ENCODE measurements at regions not wholly inside any gene's neighbourhood (a gene's known extent, or its start where the extent isn't known, plus 50 kb on each side); places are given as distances from the start of the nearest gene placed in this dataset.

GRCh38 chr14:83129496-83129895 lies 1595.8 kb upstream of the SEL1L start:
- H3K9me3 ChIP-seq (ENCODE audit: control insufficient read depth in 2 of 2, low read length in 2 of 2): no peaks in the 10 kb centered on the region
- H3K4me1 ChIP-seq (ENCODE audit: control insufficient read depth, insufficient read depth, low read length): no peaks in the 10 kb centered on the region
- H3K27me3 ChIP-seq (ENCODE audit: control insufficient read depth in 1 of 2, insufficient read depth in 2 of 2, low read length in 2 of 2): no peaks in the 10 kb centered on the region
- no peak overlapping the region for H3K27ac ChIP-seq (ENCODE audit: low read length)
- no peak overlapping the region for H3K4me3 ChIP-seq (ENCODE audit: low read length in 2 of 2)
- H3K9ac ChIP-seq (ENCODE audit: low read length in 2 of 2): no peak overlapping the region
- H3K36me3 ChIP-seq (ENCODE audit: control insufficient read depth in 2 of 2, insufficient read depth in 2 of 2, low read length in 2 of 2): no peaks in the 10 kb centered on the region

GRCh38 chr14:83133981-83134645 lies 1600.5 kb upstream of the SEL1L start:
- no peaks in the 10 kb centered on the region for H3K4me1 ChIP-seq (ENCODE audit: control insufficient read depth, insufficient read depth, low read length)
- no peak overlapping the region for H3K9ac ChIP-seq (ENCODE audit: low read length in 2 of 2)
- H3K27ac ChIP-seq (ENCODE audit: low read length): no peak overlapping the region

DNA sequence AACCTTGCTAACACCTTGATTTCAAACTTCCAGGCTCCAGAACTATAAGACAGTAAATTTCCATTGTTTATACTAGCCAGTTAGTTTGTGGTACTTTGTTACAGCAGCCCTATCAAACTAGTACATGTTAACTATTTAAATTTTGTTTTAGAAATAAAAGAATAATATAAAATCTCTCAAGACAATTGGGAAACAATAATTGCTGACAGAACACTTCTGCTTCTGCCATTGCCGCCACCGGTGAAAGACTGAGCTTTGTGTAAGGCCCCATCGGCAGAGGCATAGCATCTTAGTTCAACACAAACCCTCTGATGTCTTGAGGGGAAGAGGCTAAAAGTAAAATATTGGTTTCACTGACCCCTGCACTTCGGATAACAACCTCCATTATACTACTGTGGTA lies 1607.1 kb upstream of the SEL1L start:
- no peak overlapping the region for H3K27ac ChIP-seq (ENCODE audit: low read length)
- no peak overlapping the region for H3K4me3 ChIP-seq (ENCODE audit: low read length in 2 of 2)
- H3K27me3 ChIP-seq (ENCODE audit: control insufficient read depth in 1 of 2, insufficient read depth in 2 of 2, low read length in 2 of 2): no peaks in the 10 kb centered on the region
- H3K9me3 ChIP-seq (ENCODE audit: control insufficient read depth in 2 of 2, low read length in 2 of 2): no peaks in the 10 kb centered on the region
- no peak overlapping the region for H3K9ac ChIP-seq (ENCODE audit: low read length in 2 of 2)
- no peaks in the 10 kb centered on the region for H3K36me3 ChIP-seq (ENCODE audit: control insufficient read depth in 2 of 2, insufficient read depth in 2 of 2, low read length in 2 of 2)
- H3K4me1 ChIP-seq (ENCODE audit: control insufficient read depth, insufficient read depth, low read length): no peaks in the 10 kb centered on the region

More at GRCh38 chr14:83133981-83134645, 1600.5 kb upstream of the SEL1L start:
- Histone ChIP-seq H3K27me3 (ENCODE audit: control insufficient read depth in 1 of 2, insufficient read depth in 2 of 2, low read length in 2 of 2) (no peaks in the 10 kb centered on the region), H3K4me3 (ENCODE audit: low read length in 2 of 2) (no peak overlapping the region), H3K9me3 (ENCODE audit: control insufficient read depth in 2 of 2, low read length in 2 of 2) (no peaks in the 10 kb centered on the region), H3K36me3 (ENCODE audit: control insufficient read depth in 2 of 2, insufficient read depth in 2 of 2, low read length in 2 of 2) (no peaks in the 10 kb centered on the region)

- Histone ChIP-seq H3K9ac (ENCODE audit: low read length in 2 of 2) (no peak overlapping the region), H3K27me3 (ENCODE audit: control insufficient read depth in 1 of 2, insufficient read depth in 2 of 2, low read length in 2 of 2) (no peaks in the 10 kb centered on the region), H3K9me3 (ENCODE audit: control insufficient read depth in 2 of 2, low read length in 2 of 2) (no peaks in the 10 kb centered on the region), H3K4me1 (ENCODE audit: control insufficient read depth, insufficient read depth, low read length) (no peaks in the 10 kb centered on the region), H3K36me3 (ENCODE audit: control insufficient read depth in 2 of 2, insufficient read depth in 2 of 2, low read length in 2 of 2) (no peaks in the 10 kb centered on the region), H3K27ac (ENCODE audit: low read length) (no peak overlapping the region), H3K4me3 (ENCODE audit: low read length in 2 of 2) (no peak overlapping the region)
These were observed 1613.4 kb upstream of the SEL1L start for GRCh38 chr14:83147006-83147405.

GRCh38 chr14:83151571-83151970 lies 1617.9 kb upstream of the SEL1L start:
- Histone ChIP-seq H3K4me3 (ENCODE audit: low read length in 2 of 2) (no peak overlapping the region), H3K27ac (ENCODE audit: low read length) (no peak overlapping the region), H3K27me3 (ENCODE audit: control insufficient read depth in 1 of 2, insufficient read depth in 2 of 2, low read length in 2 of 2) (no peaks in the 10 kb centered on the region), H3K9me3 (ENCODE audit: control insufficient read depth in 2 of 2, low read length in 2 of 2) (no peaks in the 10 kb centered on the region), H3K4me1 (ENCODE audit: control insufficient read depth, insufficient read depth, low read length) (no peaks in the 10 kb centered on the region), H3K9ac (ENCODE audit: low read length in 2 of 2) (no peak overlapping the region), H3K36me3 (ENCODE audit: control insufficient read depth in 2 of 2, insufficient read depth in 2 of 2, low read length in 2 of 2) (no peaks in the 10 kb centered on the region)

- Histone ChIP-seq H3K9ac (ENCODE audit: low read length in 2 of 2) (no peak overlapping the region), H3K9me3 (ENCODE audit: control insufficient read depth in 2 of 2, low read length in 2 of 2) (no peaks in the 10 kb centered on the region), H3K4me3 (ENCODE audit: low read length in 2 of 2) (no peak overlapping the region), H3K4me1 (ENCODE audit: control insufficient read depth, insufficient read depth, low read length) (no peaks in the 10 kb centered on the region), H3K36me3 (ENCODE audit: control insufficient read depth in 2 of 2, insufficient read depth in 2 of 2, low read length in 2 of 2) (no peaks in the 10 kb centered on the region), H3K27ac (ENCODE audit: low read length) (no peak overlapping the region), H3K27me3 (ENCODE audit: control insufficient read depth in 1 of 2, insufficient read depth in 2 of 2, low read length in 2 of 2) (no peaks in the 10 kb centered on the region)
These were observed 1619.4 kb upstream of the SEL1L start for GRCh38 chr14:83153081-83153480.

- no peak overlapping the region for H3K9ac ChIP-seq (ENCODE audit: low read length in 2 of 2)
These were observed 1628.8 kb upstream of the SEL1L start for GRCh38 chr14:83162361-83162929.

DNA sequence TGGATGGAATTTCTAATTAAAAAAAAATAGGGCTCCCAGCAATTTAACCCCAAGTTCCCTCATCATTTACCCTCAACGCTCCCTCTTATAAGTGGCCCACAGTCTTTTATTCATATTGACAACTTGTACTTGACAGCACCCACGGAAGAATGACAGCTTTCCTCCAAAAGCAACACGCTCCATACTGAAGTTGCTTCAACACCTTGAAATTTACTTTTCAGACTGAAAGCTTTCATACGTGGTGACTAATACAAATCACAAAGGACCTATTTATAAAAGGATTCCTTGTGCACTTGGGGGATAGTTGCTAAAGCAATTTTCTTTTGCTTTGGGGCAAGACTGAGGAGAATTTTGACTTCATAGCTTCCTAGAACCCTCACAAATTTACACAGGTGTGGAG lies 1629.4 kb upstream of the SEL1L start:
- Histone ChIP-seq H3K9ac (ENCODE audit: low read length in 2 of 2) (no peak overlapping the region), H3K36me3 (ENCODE audit: control insufficient read depth in 2 of 2, insufficient read depth in 2 of 2, low read length in 2 of 2) (no peaks in the 10 kb centered on the region), H3K9me3 (ENCODE audit: control insufficient read depth in 2 of 2, low read length in 2 of 2) (no peaks in the 10 kb centered on the region), H3K4me3 (ENCODE audit: low read length in 2 of 2) (no peak overlapping the region), H3K27ac (ENCODE audit: low read length) (no peak overlapping the region), H3K4me1 (ENCODE audit: control insufficient read depth, insufficient read depth, low read length) (no peaks in the 10 kb centered on the region), H3K27me3 (ENCODE audit: control insufficient read depth in 1 of 2, insufficient read depth in 2 of 2, low read length in 2 of 2) (no peaks in the 10 kb centered on the region)

More at GRCh38 chr14:83162361-83162929, 1628.8 kb upstream of the SEL1L start:
- Histone ChIP-seq H3K27ac (ENCODE audit: low read length) (no peak overlapping the region), H3K9me3 (ENCODE audit: control insufficient read depth in 2 of 2, low read length in 2 of 2) (no peaks in the 10 kb centered on the region), H3K4me3 (ENCODE audit: low read length in 2 of 2) (no peak overlapping the region), H3K36me3 (ENCODE audit: control insufficient read depth in 2 of 2, insufficient read depth in 2 of 2, low read length in 2 of 2) (no peaks in the 10 kb centered on the region), H3K27me3 (ENCODE audit: control insufficient read depth in 1 of 2, insufficient read depth in 2 of 2, low read length in 2 of 2) (no peaks in the 10 kb centered on the region), H3K4me1 (ENCODE audit: control insufficient read depth, insufficient read depth, low read length) (no peaks in the 10 kb centered on the region)

DNA sequence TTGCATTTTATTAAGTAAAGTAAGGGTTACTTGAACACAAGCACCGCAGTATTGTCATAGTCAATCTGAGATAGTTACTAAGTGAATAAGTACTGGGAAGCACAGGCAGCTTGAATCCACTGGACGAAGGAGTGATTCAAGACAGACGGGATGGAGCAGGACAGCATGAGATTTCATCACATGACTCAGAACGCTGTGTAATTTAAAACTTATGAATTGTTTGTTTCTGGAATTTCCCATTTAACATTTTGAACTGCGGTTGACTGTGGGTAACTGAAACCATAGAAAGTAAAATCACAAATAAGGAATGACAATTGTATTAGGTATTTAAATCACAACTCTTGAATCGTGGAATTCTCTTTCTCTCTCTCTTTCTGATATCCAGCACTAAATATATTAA lies 1630.4 kb upstream of the SEL1L start:
- no peaks in the 10 kb centered on the region for H3K4me1 ChIP-seq (ENCODE audit: control insufficient read depth, insufficient read depth, low read length)
- no peak overlapping the region for H3K9ac ChIP-seq (ENCODE audit: low read length in 2 of 2)
- H3K27me3 ChIP-seq (ENCODE audit: control insufficient read depth in 1 of 2, insufficient read depth in 2 of 2, low read length in 2 of 2): no peaks in the 10 kb centered on the region
- H3K9me3 ChIP-seq (ENCODE audit: control insufficient read depth in 2 of 2, low read length in 2 of 2): no peaks in the 10 kb centered on the region
- no peaks in the 10 kb centered on the region for H3K36me3 ChIP-seq (ENCODE audit: control insufficient read depth in 2 of 2, insufficient read depth in 2 of 2, low read length in 2 of 2)
- H3K4me3 ChIP-seq (ENCODE audit: low read length in 2 of 2): no peak overlapping the region
- H3K27ac ChIP-seq (ENCODE audit: low read length): no peak overlapping the region

DNA sequence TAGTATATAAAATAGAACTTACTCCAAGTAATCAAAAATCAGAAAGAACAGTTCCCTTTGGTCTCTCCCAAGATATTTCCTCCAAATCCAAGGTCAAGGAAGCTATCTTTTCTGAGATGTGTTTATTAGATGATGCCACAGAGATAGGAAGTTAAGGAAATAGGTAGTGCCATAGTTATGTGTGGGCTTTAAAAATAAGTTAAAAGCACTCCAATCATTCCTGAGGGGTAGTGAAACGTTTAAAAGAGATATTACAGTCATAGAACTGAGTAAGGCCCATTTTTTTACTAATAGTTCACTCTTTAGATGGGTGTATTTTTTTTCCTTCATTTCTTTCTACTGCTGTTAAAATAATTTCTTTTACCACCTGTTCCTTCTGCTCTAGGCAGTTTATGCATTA lies 1630.9 kb upstream of the SEL1L start:
- H3K27me3 ChIP-seq (ENCODE audit: control insufficient read depth in 1 of 2, insufficient read depth in 2 of 2, low read length in 2 of 2): no peaks in the 10 kb centered on the region
- no peaks in the 10 kb centered on the region for H3K4me1 ChIP-seq (ENCODE audit: control insufficient read depth, insufficient read depth, low read length)
- H3K9ac ChIP-seq (ENCODE audit: low read length in 2 of 2): no peak overlapping the region
- H3K36me3 ChIP-seq (ENCODE audit: control insufficient read depth in 2 of 2, insufficient read depth in 2 of 2, low read length in 2 of 2): no peaks in the 10 kb centered on the region
- no peak overlapping the region for H3K27ac ChIP-seq (ENCODE audit: low read length)
- no peaks in the 10 kb centered on the region for H3K9me3 ChIP-seq (ENCODE audit: control insufficient read depth in 2 of 2, low read length in 2 of 2)
- no peak overlapping the region for H3K4me3 ChIP-seq (ENCODE audit: low read length in 2 of 2)

GRCh38 chr14:83170165-83170564 lies 1636.5 kb upstream of the SEL1L start:
- Histone ChIP-seq H3K9me3 (ENCODE audit: control insufficient read depth in 2 of 2, low read length in 2 of 2) (no peaks in the 10 kb centered on the region), H3K27ac (ENCODE audit: low read length) (no peak overlapping the region), H3K4me1 (ENCODE audit: control insufficient read depth, insufficient read depth, low read length) (no peaks in the 10 kb centered on the region), H3K36me3 (ENCODE audit: control insufficient read depth in 2 of 2, insufficient read depth in 2 of 2, low read length in 2 of 2) (no peaks in the 10 kb centered on the region), H3K9ac (ENCODE audit: low read length in 2 of 2) (no peak overlapping the region), H3K4me3 (ENCODE audit: low read length in 2 of 2) (no peak overlapping the region), H3K27me3 (ENCODE audit: control insufficient read depth in 1 of 2, insufficient read depth in 2 of 2, low read length in 2 of 2) (no peaks in the 10 kb centered on the region)
